Activated naive CD4-positive, alpha-beta T cell treated with anti-CD3 and anti-CD28 coated beads for 36 hours (primary cell): ENCODE measurements at regions not wholly inside any gene's neighbourhood (a gene's known extent, or its start where the extent isn't known, plus 50 kb on each side); places are given as distances from the start of the nearest gene placed in this dataset.

Source experiments
- CTCF ChIA-PET: fragments of 350-600 bp; sonication (Branson Sonifier 250); formaldehyde crosslinking; loops from one replicate; lab custom pipeline; 2021; ENCODE audit warnings: antibody characterized with exemption; lab: Charles Lee
- DNase-seq: peaks from one replicate; pipeline ENCODE4 v3.0.0-alpha.2; 2020
- H3K27ac Mint-ChIP-seq: one replicate; pipeline ENCODE4 v1.8.0; 2021; ENCODE audit warnings: mild to moderate bottlenecking, mixed read lengths
- H3K27me3 Mint-ChIP-seq: one replicate; pipeline ENCODE4 v1.8.0; 2021; ENCODE audit warnings: low read depth, mixed read lengths
- H3K36me3 Mint-ChIP-seq: one replicate; pipeline ENCODE4 v1.8.0; 2021; ENCODE audit warnings: low read depth, mixed read lengths
- H3K4me1 Mint-ChIP-seq: one replicate; pipeline ENCODE4 v1.8.0; 2021; ENCODE audit warnings: low read depth, mixed read lengths
- H3K4me3 Mint-ChIP-seq: one replicate; pipeline ENCODE4 v1.8.0; 2021; ENCODE audit warnings: mild to moderate bottlenecking, moderate library complexity, mixed read lengths
- H3K9me3 Mint-ChIP-seq: one replicate; pipeline ENCODE4 v1.8.0; 2021; ENCODE audit warnings: mixed read lengths
- intact Hi-C: fragments of 100-400 bp; cut with micrococcal nuclease; formaldehyde crosslinking; loops from one replicate; pipeline ENCODE4 v1.15.1; 2023

GRCh38 chr4:19010761-19011160 lies 989.2 kb upstream of the LCORL start:
- peaks cover 4% of the 10 kb centered on the region for H3K9me3 Mint-ChIP-seq
- H3K4me1 Mint-ChIP-seq: no peaks in the 10 kb centered on the region
- no peaks in the 10 kb centered on the region for H3K27me3 Mint-ChIP-seq
- H3K36me3 Mint-ChIP-seq: no peaks in the 10 kb centered on the region
- no peak overlapping the region for H3K4me3 Mint-ChIP-seq
- CTCF ChIA-PET: no interaction called here
- H3K27ac Mint-ChIP-seq: no peak overlapping the region
- no peak for DNase-seq
- intact Hi-C loops: no loop called here

GRCh38 chr4:19009881-19010280 lies 988.3 kb upstream of the LCORL start:
- CTCF ChIA-PET: no interaction called here
- Mint-ChIP-seq H3K27ac (no peak overlapping the region), H3K36me3 (no peaks in the 10 kb centered on the region), H3K9me3 (peaks cover 7% of the 10 kb centered on the region), H3K27me3 (no peaks in the 10 kb centered on the region), H3K4me1 (no peaks in the 10 kb centered on the region), H3K4me3 (no peak overlapping the region)
- DNase-seq: no peak
- intact Hi-C loops: no loop called here

- H3K4me3 Mint-ChIP-seq: no peak overlapping the region
- H3K27me3 Mint-ChIP-seq: no peaks in the 10 kb centered on the region
- H3K36me3 Mint-ChIP-seq: no peaks in the 10 kb centered on the region
- intact Hi-C loops: no loop called here
- peaks cover 10% of the 10 kb centered on the region for H3K9me3 Mint-ChIP-seq
- no peak overlapping the region for H3K27ac Mint-ChIP-seq
- H3K4me1 Mint-ChIP-seq: no peaks in the 10 kb centered on the region
- DNase-seq: no peak
- CTCF ChIA-PET: no interaction called here
Measured at GRCh38 chr4:19005211-19005610, 983.7 kb upstream of the LCORL start.

GRCh38 chr4:19002170-19002569 lies 980.6 kb upstream of the LCORL start:
- intact Hi-C loops: no loop called here
- no peak for DNase-seq
- peaks cover 12% of the 10 kb centered on the region for H3K9me3 Mint-ChIP-seq
- H3K27ac Mint-ChIP-seq: no peak overlapping the region
- CTCF ChIA-PET: no interaction called here
- no peak overlapping the region for H3K4me3 Mint-ChIP-seq
- no peaks in the 10 kb centered on the region for H3K27me3 Mint-ChIP-seq
- H3K4me1 Mint-ChIP-seq: no peaks in the 10 kb centered on the region
- no peaks in the 10 kb centered on the region for H3K36me3 Mint-ChIP-seq

GRCh38 chr4:18999595-18999994 lies 978.0 kb upstream of the LCORL start:
- no peaks in the 10 kb centered on the region for H3K36me3 Mint-ChIP-seq
- peaks cover 9% of the 10 kb centered on the region for H3K9me3 Mint-ChIP-seq
- CTCF ChIA-PET: no interaction called here
- H3K27ac Mint-ChIP-seq: no peak overlapping the region
- no peak overlapping the region for H3K4me3 Mint-ChIP-seq
- H3K27me3 Mint-ChIP-seq: no peaks in the 10 kb centered on the region
- no peak for DNase-seq
- H3K4me1 Mint-ChIP-seq: no peaks in the 10 kb centered on the region
- intact Hi-C loops: no loop called here

GRCh38 chr4:18981234-18981615 lies 959.7 kb upstream of the LCORL start:
- Mint-ChIP-seq H3K4me1 (no peaks in the 10 kb centered on the region), H3K27me3 (no peaks in the 10 kb centered on the region), H3K27ac (no peak overlapping the region), H3K36me3 (no peaks in the 10 kb centered on the region), H3K9me3 (peaks cover 3% of the 10 kb centered on the region), H3K4me3 (no peak overlapping the region)
- intact Hi-C loops: no loop called here
- CTCF ChIA-PET: no interaction called here
- no peak for DNase-seq

GRCh38 chr4:18980516-18981233 lies 959.1 kb upstream of the LCORL start:
- H3K4me3 Mint-ChIP-seq: no peak overlapping the region
- DNase-seq: no peak
- CTCF ChIA-PET: no interaction called here
- H3K4me1 Mint-ChIP-seq: no peaks in the 10 kb centered on the region
- no peaks in the 10 kb centered on the region for H3K36me3 Mint-ChIP-seq
- H3K9me3 Mint-ChIP-seq: peaks cover 3% of the 10 kb centered on the region
- H3K27ac Mint-ChIP-seq: no peak overlapping the region
- intact Hi-C loops: no loop called here
- no peaks in the 10 kb centered on the region for H3K27me3 Mint-ChIP-seq

GRCh38 chr4:18976884-18977283 lies 955.3 kb upstream of the LCORL start:
- H3K27me3 Mint-ChIP-seq: no peaks in the 10 kb centered on the region
- intact Hi-C loops: no loop called here
- no peaks in the 10 kb centered on the region for H3K4me1 Mint-ChIP-seq
- DNase-seq: no peak
- CTCF ChIA-PET: no interaction called here
- no peak overlapping the region for H3K27ac Mint-ChIP-seq
- H3K9me3 Mint-ChIP-seq: peaks cover 4% of the 10 kb centered on the region
- H3K4me3 Mint-ChIP-seq: no peak overlapping the region
- H3K36me3 Mint-ChIP-seq: no peaks in the 10 kb centered on the region

GRCh38 chr4:18975916-18976808 lies 954.6 kb upstream of the LCORL start:
- no peaks in the 10 kb centered on the region for H3K4me1 Mint-ChIP-seq
- H3K36me3 Mint-ChIP-seq: no peaks in the 10 kb centered on the region
- intact Hi-C loops: no loop called here
- no peaks in the 10 kb centered on the region for H3K27me3 Mint-ChIP-seq
- H3K4me3 Mint-ChIP-seq: no peak overlapping the region
- no peak overlapping the region for H3K27ac Mint-ChIP-seq
- CTCF ChIA-PET: no interaction called here
- DNase-seq: no peak
- peaks cover 6% of the 10 kb centered on the region for H3K9me3 Mint-ChIP-seq

GRCh38 chr4:18973296-18973695 lies 951.7 kb upstream of the LCORL start:
- Mint-ChIP-seq H3K36me3 (no peaks in the 10 kb centered on the region), H3K27me3 (no peaks in the 10 kb centered on the region), H3K9me3 (peaks cover 8% of the 10 kb centered on the region), H3K27ac (no peak overlapping the region), H3K4me3 (no peak overlapping the region), H3K4me1 (no peaks in the 10 kb centered on the region)
- CTCF ChIA-PET: no interaction called here
- intact Hi-C loops: no loop called here
- no peak for DNase-seq

GRCh38 chr4:18961879-18962278 lies 940.3 kb upstream of the LCORL start:
- Mint-ChIP-seq H3K4me1 (no peaks in the 10 kb centered on the region), H3K36me3 (no peaks in the 10 kb centered on the region), H3K27me3 (no peaks in the 10 kb centered on the region), H3K27ac (no peak overlapping the region), H3K9me3 (peaks cover 2% of the 10 kb centered on the region), H3K4me3 (no peak overlapping the region)
- CTCF ChIA-PET: no interaction called here
- intact Hi-C loops: no loop called here
- no peak for DNase-seq

GRCh38 chr4:18961266-18961665 lies 939.7 kb upstream of the LCORL start:
- Mint-ChIP-seq H3K27me3 (no peaks in the 10 kb centered on the region), H3K4me3 (no peak overlapping the region), H3K4me1 (no peaks in the 10 kb centered on the region), H3K27ac (no peak overlapping the region), H3K36me3 (no peaks in the 10 kb centered on the region), H3K9me3 (peaks cover 2% of the 10 kb centered on the region)
- CTCF ChIA-PET: no interaction called here
- no peak for DNase-seq
- intact Hi-C loops: no loop called here

- H3K4me3 Mint-ChIP-seq: no peak overlapping the region
- H3K36me3 Mint-ChIP-seq: no peaks in the 10 kb centered on the region
- H3K9me3 Mint-ChIP-seq: peaks cover 6% of the 10 kb centered on the region
- DNase-seq: no peak
- intact Hi-C loops: no loop called here
- CTCF ChIA-PET: no interaction called here
- no peak overlapping the region for H3K27ac Mint-ChIP-seq
- no peaks in the 10 kb centered on the region for H3K4me1 Mint-ChIP-seq
- no peaks in the 10 kb centered on the region for H3K27me3 Mint-ChIP-seq
Measured at GRCh38 chr4:18957716-18958115, 936.2 kb upstream of the LCORL start.
